GM18502 (cell line): ENCODE measurements at regions not wholly inside any gene's neighbourhood (a gene's known extent, or its start where the extent isn't known, plus 50 kb on each side); places are given as distances from the start of the nearest gene placed in this dataset.

Source experiments
- ATAC-seq: cut with Tn5 transposase; IDR thresholded peaks from one replicate; pipeline ENCODE4 v1.9.1; 2021; ENCODE audit warnings: mild to moderate bottlenecking; ENCODE audit not compliant: unreplicated experiment, poor library complexity

- ATAC-seq = no peak
Measured at GRCh38 chr18:40452599-40452998, 1502.4 kb upstream of the PIK3C3 start.

GRCh38 chr18:40450751-40451150 lies 1504.3 kb upstream of the PIK3C3 start:
- ATAC-seq = no peak

- no peak for ATAC-seq
Measured at GRCh38 chr18:40447820-40448219, 1507.2 kb upstream of the PIK3C3 start.

GRCh38 chr18:40440088-40440487 lies 1514.9 kb upstream of the PIK3C3 start:
- ATAC-seq = no peak

- no peak for ATAC-seq
Measured at GRCh38 chr18:40437517-40437916, 1517.5 kb upstream of the PIK3C3 start.

- ATAC-seq = no peak
Measured at GRCh38 chr18:40431071-40431985, 1523.7 kb upstream of the PIK3C3 start.

GRCh38 chr18:40423291-40423690 lies 1531.7 kb upstream of the PIK3C3 start:
- ATAC-seq = no peak

GRCh38 chr18:40420675-40421074 lies 1534.4 kb upstream of the PIK3C3 start:
- no peak for ATAC-seq

GRCh38 chr18:40417501-40417900 lies 1537.5 kb upstream of the PIK3C3 start:
- no peak for ATAC-seq

- no peak for ATAC-seq
Measured at GRCh38 chr18:40415821-40416220, 1539.2 kb upstream of the PIK3C3 start.

GRCh38 chr18:40415176-40415791 lies 1539.8 kb upstream of the PIK3C3 start:
- no peak for ATAC-seq

GRCh38 chr18:40414155-40414754 lies 1540.8 kb upstream of the PIK3C3 start:
- ATAC-seq = no peak

- ATAC-seq = no peak
Measured at GRCh38 chr18:40413160-40413559, 1541.9 kb upstream of the PIK3C3 start.

GRCh38 chr18:40412410-40412809 lies 1542.6 kb upstream of the PIK3C3 start:
- ATAC-seq = no peak

- ATAC-seq = no peak
Measured at GRCh38 chr18:40407909-40408308, 1547.1 kb upstream of the PIK3C3 start.

GRCh38 chr18:40404284-40404683 lies 1550.8 kb upstream of the PIK3C3 start:
- no peak for ATAC-seq

GRCh38 chr18:40402052-40402451 lies 1553.0 kb upstream of the PIK3C3 start:
- ATAC-seq = no peak

GRCh38 chr18:40388121-40388520 lies 1566.9 kb upstream of the PIK3C3 start:
- ATAC-seq = no peak

GRCh38 chr18:40387130-40387787 lies 1567.8 kb upstream of the PIK3C3 start:
- no peak for ATAC-seq

- ATAC-seq = no peak
Measured at GRCh38 chr18:40382197-40382596, 1572.8 kb upstream of the PIK3C3 start.
